Heart left ventricle (tissue), 16 donors: ENCODE measurements at regions not wholly inside any gene's neighbourhood (a gene's known extent, or its start where the extent isn't known, plus 50 kb on each side); places are given as distances from the start of the nearest gene placed in this dataset.
"Not testable (repeated sequence)": the region's sequence is repeated elsewhere in the genome, so short reads cannot be mapped to it uniquely, and the experiment has no call there.

Experiments used
- ATAC-seq, 4 donors: fragments of 200-7000 bp; cut with Tn5 transposase; one replicate each; pipeline ENCODE4 v1.9.1; 2020 to 2022; ENCODE audit warnings: moderate library complexity in 4 of 4, mild to moderate bottlenecking in 3 of 4, moderate number of reproducible peaks in 1 of 4
- DNase-seq, 5 donors: peaks; one replicate each; pipeline ENCODE4 v3.0.0-alpha.2; 2020
- H3K27ac ChIP-seq, 12 donors: fragments of 200-600 bp; sonication (generic) in 4 of 12; one replicate each; pipeline versions ENCODE4 v1.5.0 to v1.8.0; 2016 to 2022; ENCODE audit warnings: mild to moderate bottlenecking in 2 of 12
- H3K27me3 ChIP-seq, 9 donors: fragments of 200-600 bp; sonication (generic) in 2 of 9; one replicate each; pipeline versions ENCODE4 v1.5.1 to v1.8.0; 2016 to 2022; ENCODE audit warnings: mild to moderate bottlenecking in 3 of 9
- H3K36me3 ChIP-seq, 9 donors: fragments of 200-600 bp; sonication (generic) in 2 of 9; one replicate each; pipeline versions ENCODE4 v1.5.0 to v1.8.0; 2018 to 2022; ENCODE audit warnings: mild to moderate bottlenecking in 2 of 9
- H3K4me1 ChIP-seq, 12 donors: fragments of 200-600 bp; sonication (generic) in 4 of 12; one replicate each; pipeline versions ENCODE4 v1.5.0 to v1.8.0; 2016 to 2022; ENCODE audit warnings: mild to moderate bottlenecking in 3 of 12
- H3K4me3 ChIP-seq, 12 donors: fragments of 200-600 bp; sonication (generic) in 4 of 12; one replicate each; pipeline versions ENCODE4 v1.5.0 to v1.8.0; 2017 to 2022; ENCODE audit warnings: mild to moderate bottlenecking in 9 of 12, moderate library complexity in 4 of 12
- H3K9me3 ChIP-seq, 12 donors: fragments of 200-600 bp; sonication (generic) in 4 of 12; one replicate each; pipeline versions ENCODE4 v1.5.0 to v1.8.0; 2016 to 2022; ENCODE audit warnings: mild to moderate bottlenecking in 1 of 12
- CTCF ChIP-seq, 12 donors: fragments of 200-600 bp; sonication (generic) in 4 of 12; IDR thresholded peaks; one replicate each; pipeline versions ENCODE4 v1.5.0 to v1.8.0; 2018 to 2022; ENCODE audit warnings: antibody characterized with exemption in 12 of 12, mild to moderate bottlenecking in 5 of 12
- POLR2A ChIP-seq, 2 donors: fragments of 450-650 bp; IDR thresholded peaks; one replicate each; pipeline ENCODE4 v1.6.1; 2017; ENCODE audit warnings: antibody characterized with exemption in 2 of 2, mild to moderate bottlenecking in 2 of 2, moderate library complexity in 2 of 2
- WGBS, 4 donors: extraction: QIAGEN DNeasy Blood & Tissue Kit in 2 of 4; methylation state at CpG; one replicate each; pipeline versions ENCODE4 v1.1.5 to v1.1.7; 2013 to 2018; 5-methylcytosine and 5-hydroxymethylcytosine counted together
- intact Hi-C, 10 donors: fragments of 100-400 bp; cut with DNase I; formaldehyde crosslinking; loops; one replicate each; pipeline versions ENCODE4 v1.11.1 to v1.14.2; 2022
- donor health status: ischemic (EF 13 %, LVEDD 7.1; RV severe dilation, severe dysfunction).
- donor health status: healthy with polysubstance abuse.
- donor health status: DM: no; HTN: yes; CAD: no.
- donor health status: DM: no; HTN: no; CAD: no.
- donor health status: ischemic (EF 25% LVEDD 6.9; RV normal size, moderate dysfunction).
- donor health status: ischemic (EF 25% LVEDD 5.7; RV mildly dilated, moderate dysfunction).
- donor health status: healthy.
- donor health status: DM: yes; HTN: yes; CAD: no.
- donor health status: ischemic (EF 35%, LVEDD 5.7; RV mildly dilated, moderate dysfunction).
- donor health status: nonischemic (EF 11% LVEDD 7.7; RV severe dilation, severe dysfunction).
- donor health status: DM: yes; HTN: yes; CAD: no.
- donor health status: PGD.
- donor health status: ischemic (EF 29% LVEDD 5.4; RV normal size, mild dysfunction).
- donor health status: nonischemic (EF 23%, LVEDD 6.1; RV moderate dilation, normal function).

GRCh38 chr4:160110891-160111290 is 1008.0 kb downstream of the RAPGEF2 start:
- ATAC-seq (no peak), DNase-seq (no peak)
- Histone ChIP-seq H3K9me3 (peaks cover 0 to 35% (median 10%) of the 10 kb centered on the region in 12 donors), H3K4me3 (no peak overlapping the region), H3K36me3 (no peaks in the 10 kb centered on the region), H3K4me1 (no peaks in the 10 kb centered on the region), H3K27ac (no peak overlapping the region), H3K27me3 (no peaks in the 10 kb centered on the region)
- no peak for TF ChIP-seq POLR2A (IDR thresholded peaks at IDR 0.05)
- no peak for TF ChIP-seq CTCF (IDR thresholded peaks at IDR 0.05)
- WGBS, 4 donors = 47 to 63% (median 57%) methylated on average over 3 of the region's 3 CpGs
- intact Hi-C loops = no loop called here

- no peak for DNase-seq
- H3K4me3 ChIP-seq = no peak overlapping the region
- no peak overlapping the region for H3K27ac ChIP-seq
- ATAC-seq = no peak
- no peaks in the 10 kb centered on the region for H3K4me1 ChIP-seq
- no peaks in the 10 kb centered on the region for H3K27me3 ChIP-seq
- intact Hi-C loops = no loop called here
- H3K9me3 ChIP-seq = peaks cover 0 to 32% (median 2%) of the 10 kb centered on the region in 12 donors
- TF ChIP-seq CTCF (IDR thresholded peaks at IDR 0.05) (no peak), POLR2A (IDR thresholded peaks at IDR 0.05) (no peak)
- no peaks in the 10 kb centered on the region for H3K36me3 ChIP-seq
Observed at GRCh38 chr4:160117686-160118085, 1014.8 kb downstream of the RAPGEF2 start.

GRCh38 chr4:160125576-160126287 is 1022.9 kb downstream of the RAPGEF2 start:
- H3K4me1 ChIP-seq, H3K27ac ChIP-seq, H3K27me3 ChIP-seq, intact Hi-C loops, H3K4me3 ChIP-seq, DNase-seq, H3K36me3 ChIP-seq, H3K9me3 ChIP-seq, ATAC-seq: not testable (repeated sequence)
- WGBS, 4 donors = 84 to 95% (median 86%) methylated on average over 24 of the region's 24 CpGs

GRCh38 chr4:160127211-160127610 is 1024.3 kb downstream of the RAPGEF2 start:
- no peaks in the 10 kb centered on the region for H3K4me1 ChIP-seq

More at GRCh38 chr4:160127211-160127610, 1024.3 kb downstream of the RAPGEF2 start:
- Histone ChIP-seq H3K9me3 (peaks cover 0 to 15% (median 4%) of the 10 kb centered on the region in 12 donors), H3K27me3 (no peaks in the 10 kb centered on the region), H3K36me3 (no peaks in the 10 kb centered on the region), H3K27ac (no peak overlapping the region), H3K4me3 (no peak overlapping the region)
- DNase-seq = no peak
- intact Hi-C loops = no loop called here
- no peak for TF ChIP-seq CTCF (IDR thresholded peaks at IDR 0.05)
- no peak for TF ChIP-seq POLR2A (IDR thresholded peaks at IDR 0.05)
- ATAC-seq = no peak
